SK-N-SH treated with all-trans-retinoic acid at 6 μM for 48 hours (cell line): ENCODE measurements at regions not wholly inside any gene's neighbourhood (a gene's known extent, or its start where the extent isn't known, plus 50 kb on each side); places are given as distances from the start of the nearest gene placed in this dataset.
"Not testable (repeated sequence)": the region's sequence is repeated elsewhere in the genome, so short reads cannot be mapped to it uniquely, and the experiment has no call there.

Experiments used
- ATAC-seq: fragments of 200-7000 bp; cut with Tn5 transposase; 3 replicates; pipeline ENCODE4 v1.9.1; 2020; ENCODE audit warnings: mild to moderate bottlenecking, moderate library complexity
- ARNTL ChIP-seq: fragments of 450-650 bp; formaldehyde crosslinking; IDR thresholded peaks from 2 replicates; pipeline ENCODE4 v1.5.0; 2020; ENCODE audit warnings: low read depth, mild to moderate bottlenecking, moderate library complexity, borderline replicate concordance
- BACH2 ChIP-seq: fragments of 250-450 bp; sonication (Bioruptor Pico); IDR thresholded peaks from 2 replicates; pipeline ENCODE4 v1.9.0; 2021; ENCODE audit warnings: mild to moderate bottlenecking, borderline replicate concordance
- CSDC2 ChIP-seq: fragments of 250-450 bp; sonication (Bioruptor Pico); IDR thresholded peaks from 2 replicates; pipeline ENCODE4 v1.5.0; 2020; ENCODE audit warnings: mild to moderate bottlenecking, moderate library complexity
- ESRRG ChIP-seq: fragments of 250-450 bp; sonication (Bioruptor Pico); IDR thresholded peaks from 2 replicates; pipeline ENCODE4 v1.6.1; 2021; ENCODE audit warnings: mild to moderate bottlenecking
- GLIS3 ChIP-seq: fragments of 250-450 bp; sonication (Bioruptor Pico); IDR thresholded peaks from 2 replicates; pipeline ENCODE4 v1.5.0; 2020; ENCODE audit warnings: mild to moderate bottlenecking, moderate library complexity
- OSR1 ChIP-seq: fragments of 250-450 bp; sonication (Bioruptor Pico); IDR thresholded peaks from 2 replicates; pipeline ENCODE4 v1.8.0; 2022; ENCODE audit warnings: moderate library complexity, mild to moderate bottlenecking, inconsistent platforms
- PPARA ChIP-seq: fragments of 250-450 bp; sonication (Bioruptor Pico); IDR thresholded peaks from 2 replicates; pipeline ENCODE4 v1.5.0; 2020; ENCODE audit warnings: mild to moderate bottlenecking, borderline replicate concordance
- RARB ChIP-seq: fragments of 250-450 bp; sonication (Bioruptor Pico); IDR thresholded peaks from 2 replicates; pipeline ENCODE4 v1.8.0; 2021; ENCODE audit warnings: mild to moderate bottlenecking, moderate library complexity
- SNAI2 ChIP-seq: fragments of 250-450 bp; sonication (Bioruptor Pico); IDR thresholded peaks from 2 replicates; pipeline ENCODE4 v1.5.0; 2020; ENCODE audit warnings: mild to moderate bottlenecking, moderate library complexity
- TCF4 ChIP-seq: fragments of 250-450 bp; sonication (Bioruptor Pico); IDR thresholded peaks from 2 replicates; pipeline ENCODE4 v1.8.0; 2021; ENCODE audit warnings: mild to moderate bottlenecking, moderate library complexity, borderline replicate concordance
- TOX ChIP-seq: fragments of 250-450 bp; sonication (Bioruptor Pico); IDR thresholded peaks from 2 replicates; pipeline ENCODE4 v1.8.0; 2021; ENCODE audit warnings: mild to moderate bottlenecking, moderate library complexity, borderline replicate concordance
- ZC3H10 ChIP-seq: fragments of 250-450 bp; sonication (Bioruptor Pico); IDR thresholded peaks from 2 replicates; pipeline ENCODE4 v1.5.1; 2021; ENCODE audit warnings: mild to moderate bottlenecking, moderate library complexity
- ZFP3 ChIP-seq: fragments of 250-450 bp; sonication (Bioruptor Pico); IDR thresholded peaks from 2 replicates; pipeline ENCODE4 v1.5.0; 2020; ENCODE audit warnings: mild to moderate bottlenecking, moderate library complexity
- ZFP30 ChIP-seq: fragments of 450-650 bp; formaldehyde crosslinking; IDR thresholded peaks from 2 replicates; pipeline ENCODE4 v1.5.0; 2022; ENCODE audit warnings: mild to moderate bottlenecking, moderate library complexity
- ZNF565 ChIP-seq: fragments of 450-650 bp; formaldehyde crosslinking; conservative IDR thresholded peaks from 2 replicates; pipeline ENCODE4 v1.5.0; 2020; ENCODE audit warnings: low read depth, mild to moderate bottlenecking, moderate library complexity
- ZNF70 ChIP-seq: fragments of 450-650 bp; formaldehyde crosslinking; IDR thresholded peaks from 2 replicates; pipeline ENCODE4 v1.5.0; 2020; ENCODE audit warnings: mild to moderate bottlenecking, moderate library complexity
- ZNF8 ChIP-seq: fragments of 450-650 bp; formaldehyde crosslinking; IDR thresholded peaks from 2 replicates; pipeline ENCODE4 v1.5.0; 2020; ENCODE audit warnings: mild to moderate bottlenecking, moderate library complexity
- TF ChIP-seq, protein P1 (sequence below): fragments of 250-450 bp; sonication (Bioruptor Pico); IDR thresholded peaks from 2 replicates; pipeline ENCODE4 v1.8.0; 2020; ENCODE audit warnings: mild to moderate bottlenecking, moderate library complexity, borderline replicate concordance
- TF ChIP-seq, protein P2 (sequence below): fragments of 250-450 bp; sonication (Bioruptor Pico); IDR thresholded peaks from 2 replicates; pipeline ENCODE4 v1.5.0; 2020; ENCODE audit warnings: mild to moderate bottlenecking, moderate library complexity
- TF ChIP-seq, protein P3 (sequence below): fragments of 250-450 bp; sonication (Bioruptor Pico); IDR thresholded peaks from 2 replicates; pipeline ENCODE4 v1.5.1; 2020; ENCODE audit warnings: low read depth, mild to moderate bottlenecking, moderate library complexity
- TF ChIP-seq, protein P4 (sequence below): fragments of 250-450 bp; sonication (Bioruptor Pico); IDR thresholded peaks from 2 replicates; pipeline ENCODE4 v1.5.1; 2021; ENCODE audit warnings: mild to moderate bottlenecking, moderate library complexity
- TF ChIP-seq, protein P5 (sequence below): fragments of 250-450 bp; sonication (Bioruptor Pico); IDR thresholded peaks from 2 replicates; pipeline ENCODE4 v1.8.0; 2021; ENCODE audit warnings: low read depth, mild to moderate bottlenecking, moderate library complexity, borderline replicate concordance

DNA sequence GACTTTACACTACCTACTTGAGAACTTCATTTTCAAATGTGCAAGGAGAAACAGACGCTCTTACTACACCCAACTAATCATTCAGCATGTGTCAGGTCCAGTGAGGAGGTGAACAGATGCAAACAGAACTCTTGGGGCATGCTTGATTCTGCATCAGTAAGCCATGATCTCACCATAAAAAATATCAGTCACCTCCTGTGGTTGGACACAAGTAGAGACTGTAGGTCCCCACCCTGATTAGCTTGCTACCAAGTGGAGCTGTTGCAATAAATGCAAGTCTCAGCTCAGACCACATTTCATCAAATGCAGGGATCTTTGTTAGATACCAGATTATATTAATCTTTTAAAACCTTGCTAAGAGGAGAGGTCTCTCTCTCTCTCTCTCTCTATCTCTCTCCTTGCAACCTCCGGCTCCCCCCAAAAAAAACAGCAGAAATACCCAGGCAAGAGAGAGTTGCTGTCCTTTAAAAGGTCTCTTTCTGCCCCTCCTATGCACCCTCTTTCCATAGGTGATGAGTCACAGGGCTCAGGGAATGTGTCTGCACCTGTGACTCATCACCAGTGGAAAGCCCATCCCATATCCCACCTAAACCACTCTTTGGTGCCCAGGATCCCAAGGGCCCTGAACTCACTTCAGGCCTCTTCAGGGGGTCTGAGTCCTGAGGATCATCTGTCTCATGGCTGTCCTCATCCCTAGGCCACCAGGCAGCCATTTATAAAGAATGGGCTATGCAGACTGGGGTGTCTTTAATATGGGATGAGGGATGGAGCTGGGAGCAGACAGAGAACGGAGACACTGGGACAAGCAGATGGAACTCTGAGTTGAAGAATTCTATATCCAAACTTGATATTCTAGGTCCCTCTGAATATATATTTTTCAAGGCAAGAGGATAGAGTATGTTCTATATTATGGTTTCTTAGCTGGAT lies 154.5 kb downstream of the QRSL1 start:
- no peak for ATAC-seq
- TF ChIP-seq, protein P1, sequence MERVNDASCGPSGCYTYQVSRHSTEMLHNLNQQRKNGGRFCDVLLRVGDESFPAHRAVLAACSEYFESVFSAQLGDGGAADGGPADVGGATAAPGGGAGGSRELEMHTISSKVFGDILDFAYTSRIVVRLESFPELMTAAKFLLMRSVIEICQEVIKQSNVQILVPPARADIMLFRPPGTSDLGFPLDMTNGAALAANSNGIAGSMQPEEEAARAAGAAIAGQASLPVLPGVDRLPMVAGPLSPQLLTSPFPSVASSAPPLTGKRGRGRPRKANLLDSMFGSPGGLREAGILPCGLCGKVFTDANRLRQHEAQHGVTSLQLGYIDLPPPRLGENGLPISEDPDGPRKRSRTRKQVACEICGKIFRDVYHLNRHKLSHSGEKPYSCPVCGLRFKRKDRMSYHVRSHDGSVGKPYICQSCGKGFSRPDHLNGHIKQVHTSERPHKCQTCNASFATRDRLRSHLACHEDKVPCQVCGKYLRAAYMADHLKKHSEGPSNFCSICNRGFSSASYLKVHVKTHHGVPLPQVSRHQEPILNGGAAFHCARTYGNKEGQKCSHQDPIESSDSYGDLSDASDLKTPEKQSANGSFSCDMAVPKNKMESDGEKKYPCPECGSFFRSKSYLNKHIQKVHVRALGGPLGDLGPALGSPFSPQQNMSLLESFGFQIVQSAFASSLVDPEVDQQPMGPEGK (CRISPR knock-in tag) = no peak
- TF ChIP-seq GLIS3 (CRISPR knock-in tag) (no peak), TOX (CRISPR knock-in tag) (no peak), ZC3H10 (CRISPR knock-in tag) (no peak), PPARA (CRISPR knock-in tag) (no peak), CSDC2 (CRISPR knock-in tag) (no peak), SNAI2 (CRISPR knock-in tag) (no peak), RARB (no peak), ZFP30 (CRISPR knock-in tag) (no peak), OSR1 (CRISPR knock-in tag) (no peak), ZNF8 (CRISPR knock-in tag) (no peak), ARNTL (no peak), ESRRG (CRISPR knock-in tag) (no peak), ZNF565 (CRISPR knock-in tag) (no peak), ZFP3 (CRISPR knock-in tag) (no peak)
- TF ChIP-seq, protein P2, sequence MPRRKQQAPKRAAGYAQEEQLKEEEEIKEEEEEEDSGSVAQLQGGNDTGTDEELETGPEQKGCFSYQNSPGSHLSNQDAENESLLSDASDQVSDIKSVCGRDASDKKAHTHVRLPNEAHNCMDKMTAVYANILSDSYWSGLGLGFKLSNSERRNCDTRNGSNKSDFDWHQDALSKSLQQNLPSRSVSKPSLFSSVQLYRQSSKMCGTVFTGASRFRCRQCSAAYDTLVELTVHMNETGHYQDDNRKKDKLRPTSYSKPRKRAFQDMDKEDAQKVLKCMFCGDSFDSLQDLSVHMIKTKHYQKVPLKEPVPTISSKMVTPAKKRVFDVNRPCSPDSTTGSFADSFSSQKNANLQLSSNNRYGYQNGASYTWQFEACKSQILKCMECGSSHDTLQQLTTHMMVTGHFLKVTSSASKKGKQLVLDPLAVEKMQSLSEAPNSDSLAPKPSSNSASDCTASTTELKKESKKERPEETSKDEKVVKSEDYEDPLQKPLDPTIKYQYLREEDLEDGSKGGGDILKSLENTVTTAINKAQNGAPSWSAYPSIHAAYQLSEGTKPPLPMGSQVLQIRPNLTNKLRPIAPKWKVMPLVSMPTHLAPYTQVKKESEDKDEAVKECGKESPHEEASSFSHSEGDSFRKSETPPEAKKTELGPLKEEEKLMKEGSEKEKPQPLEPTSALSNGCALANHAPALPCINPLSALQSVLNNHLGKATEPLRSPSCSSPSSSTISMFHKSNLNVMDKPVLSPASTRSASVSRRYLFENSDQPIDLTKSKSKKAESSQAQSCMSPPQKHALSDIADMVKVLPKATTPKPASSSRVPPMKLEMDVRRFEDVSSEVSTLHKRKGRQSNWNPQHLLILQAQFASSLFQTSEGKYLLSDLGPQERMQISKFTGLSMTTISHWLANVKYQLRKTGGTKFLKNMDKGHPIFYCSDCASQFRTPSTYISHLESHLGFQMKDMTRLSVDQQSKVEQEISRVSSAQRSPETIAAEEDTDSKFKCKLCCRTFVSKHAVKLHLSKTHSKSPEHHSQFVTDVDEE (CRISPR knock-in tag) = no peak
- TF ChIP-seq, protein P3, sequence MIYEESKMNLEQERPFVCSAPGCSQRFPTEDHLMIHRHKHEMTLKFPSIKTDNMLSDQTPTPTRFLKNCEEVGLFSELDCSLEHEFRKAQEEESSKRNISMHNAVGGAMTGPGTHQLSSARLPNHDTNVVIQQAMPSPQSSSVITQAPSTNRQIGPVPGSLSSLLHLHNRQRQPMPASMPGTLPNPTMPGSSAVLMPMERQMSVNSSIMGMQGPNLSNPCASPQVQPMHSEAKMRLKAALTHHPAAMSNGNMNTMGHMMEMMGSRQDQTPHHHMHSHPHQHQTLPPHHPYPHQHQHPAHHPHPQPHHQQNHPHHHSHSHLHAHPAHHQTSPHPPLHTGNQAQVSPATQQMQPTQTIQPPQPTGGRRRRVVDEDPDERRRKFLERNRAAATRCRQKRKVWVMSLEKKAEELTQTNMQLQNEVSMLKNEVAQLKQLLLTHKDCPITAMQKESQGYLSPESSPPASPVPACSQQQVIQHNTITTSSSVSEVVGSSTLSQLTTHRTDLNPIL (CRISPR knock-in tag) = no peak
- TF ChIP-seq, protein P4, sequence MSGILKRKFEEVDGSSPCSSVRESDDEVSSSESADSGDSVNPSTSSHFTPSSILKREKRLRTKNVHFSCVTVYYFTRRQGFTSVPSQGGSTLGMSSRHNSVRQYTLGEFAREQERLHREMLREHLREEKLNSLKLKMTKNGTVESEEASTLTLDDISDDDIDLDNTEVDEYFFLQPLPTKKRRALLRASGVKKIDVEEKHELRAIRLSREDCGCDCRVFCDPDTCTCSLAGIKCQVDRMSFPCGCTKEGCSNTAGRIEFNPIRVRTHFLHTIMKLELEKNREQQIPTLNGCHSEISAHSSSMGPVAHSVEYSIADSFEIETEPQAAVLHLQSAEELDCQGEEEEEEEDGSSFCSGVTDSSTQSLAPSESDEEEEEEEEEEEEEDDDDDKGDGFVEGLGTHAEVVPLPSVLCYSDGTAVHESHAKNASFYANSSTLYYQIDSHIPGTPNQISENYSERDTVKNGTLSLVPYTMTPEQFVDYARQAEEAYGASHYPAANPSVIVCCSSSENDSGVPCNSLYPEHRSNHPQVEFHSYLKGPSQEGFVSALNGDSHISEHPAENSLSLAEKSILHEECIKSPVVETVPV (CRISPR knock-in tag) = no peak
- TF ChIP-seq, all 23 proteins: peak for 0

DNA sequence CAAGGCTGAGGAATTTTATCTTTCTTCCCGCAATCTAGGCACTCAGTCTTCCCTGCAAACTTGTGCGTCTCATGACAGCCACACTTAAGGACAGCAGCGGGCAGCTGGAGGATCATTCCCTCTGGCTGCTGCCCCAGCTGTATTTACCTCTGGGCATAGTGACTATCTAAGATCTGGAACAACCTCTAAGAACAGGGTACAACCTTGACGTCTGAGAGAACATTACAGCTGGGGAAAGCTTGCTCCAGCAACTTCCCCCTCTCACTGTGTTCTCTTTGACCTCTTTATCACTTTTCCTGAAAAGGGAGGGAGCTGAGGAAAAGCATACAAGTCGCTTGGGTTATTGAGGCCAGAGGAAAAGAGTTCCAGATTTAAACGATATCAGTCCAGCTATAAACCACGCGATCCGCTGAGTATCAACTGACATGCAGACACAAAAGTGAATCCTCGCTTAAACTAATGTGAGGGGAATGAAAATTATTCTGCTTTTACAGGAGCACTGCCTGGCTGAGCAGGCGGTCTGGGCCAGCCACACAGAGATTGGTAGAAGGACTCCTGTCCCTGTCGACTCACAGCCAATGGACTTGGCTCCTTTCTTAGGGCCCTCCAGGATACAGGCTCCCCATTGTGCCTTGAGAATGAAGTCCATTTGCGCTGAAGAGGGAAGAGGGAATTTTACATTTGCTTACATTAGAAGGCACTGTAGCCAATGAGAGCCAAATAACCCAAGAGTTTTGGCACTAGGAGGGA lies 153.3 kb downstream of the QRSL1 start:
- ATAC-seq = no peak
- TF ChIP-seq ZFP3 (CRISPR knock-in tag) (no peak), CSDC2 (CRISPR knock-in tag) (no peak), ZNF8 (CRISPR knock-in tag) (no peak), ZNF565 (CRISPR knock-in tag) (no peak), ARNTL (no peak), RARB (no peak), TCF4 (no peak), ZNF70 (CRISPR knock-in tag) (no peak), BACH2 (CRISPR knock-in tag) (no peak), ZFP30 (CRISPR knock-in tag) (no peak), GLIS3 (CRISPR knock-in tag) (no peak), ESRRG (CRISPR knock-in tag) (no peak), OSR1 (CRISPR knock-in tag) (no peak), PPARA (CRISPR knock-in tag) (no peak)
- TF ChIP-seq, protein P1 (CRISPR knock-in tag) = no peak
- TF ChIP-seq, protein P5, sequence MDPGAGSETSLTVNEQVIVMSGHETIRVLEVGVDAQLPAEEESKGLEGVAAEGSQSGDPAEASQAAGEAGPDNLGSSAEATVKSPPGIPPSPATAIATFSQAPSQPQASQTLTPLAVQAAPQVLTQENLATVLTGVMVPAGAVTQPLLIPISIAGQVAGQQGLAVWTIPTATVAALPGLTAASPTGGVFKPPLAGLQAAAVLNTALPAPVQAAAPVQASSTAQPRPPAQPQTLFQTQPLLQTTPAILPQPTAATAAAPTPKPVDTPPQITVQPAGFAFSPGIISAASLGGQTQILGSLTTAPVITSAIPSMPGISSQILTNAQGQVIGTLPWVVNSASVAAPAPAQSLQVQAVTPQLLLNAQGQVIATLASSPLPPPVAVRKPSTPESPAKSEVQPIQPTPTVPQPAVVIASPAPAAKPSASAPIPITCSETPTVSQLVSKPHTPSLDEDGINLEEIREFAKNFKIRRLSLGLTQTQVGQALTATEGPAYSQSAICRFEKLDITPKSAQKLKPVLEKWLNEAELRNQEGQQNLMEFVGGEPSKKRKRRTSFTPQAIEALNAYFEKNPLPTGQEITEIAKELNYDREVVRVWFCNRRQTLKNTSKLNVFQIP (CRISPR knock-in tag) = no peak
- TF ChIP-seq, protein P3 (CRISPR knock-in tag) = no peak
- TF ChIP-seq, all 23 proteins: peak for 0

DNA sequence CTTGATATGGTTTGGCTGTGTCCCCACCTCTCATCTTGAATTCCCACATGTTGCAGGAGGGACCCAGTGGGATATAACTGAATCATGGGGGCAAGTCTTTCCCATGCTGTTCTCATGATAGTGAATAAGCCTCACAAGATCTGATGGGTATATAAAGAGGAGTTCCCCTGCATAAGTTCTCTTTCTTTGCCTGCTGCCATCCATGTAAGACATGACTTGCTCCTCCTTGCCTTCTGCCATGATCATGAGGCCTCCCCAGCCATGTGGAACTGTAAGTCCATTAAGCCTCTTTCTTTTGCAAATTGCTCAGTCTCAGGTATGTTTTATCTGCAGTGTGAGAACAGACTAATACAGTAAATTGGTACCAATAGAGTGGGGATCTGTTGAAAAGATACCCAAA lies 150.2 kb downstream of the QRSL1 start:
- ATAC-seq = not testable (repeated sequence)
